Prostate gland (tissue), 2 donors: ENCODE measurements at regions not wholly inside any gene's neighbourhood (a gene's known extent, or its start where the extent isn't known, plus 50 kb on each side); places are given as distances from the start of the nearest gene placed in this dataset.

Source experiments
- DNase-seq: peaks from one replicate; pipeline ENCODE4 v3.0.0-alpha.2; 2019; ENCODE audit warnings: low spot score
- H3K27ac ChIP-seq, 2 donors: fragments of 200-600 bp; sonication (generic); 2 replicates each; pipeline ENCODE4 v1.5.1; 2017 to 2019
- H3K27me3 ChIP-seq: fragments of 200-600 bp; sonication (generic); replicated peaks from 2 replicates; pipeline ENCODE4 v1.5.1; 2019; ENCODE audit not compliant: insufficient read depth
- H3K36me3 ChIP-seq, 2 donors: fragments of 200-600 bp; sonication (generic); 1 replicate in 1 of 2; 2 replicates in 1 of 2; pipeline versions ENCODE4 v1.5.1 to v1.8.1; 2017 to 2019
- H3K4me1 ChIP-seq: fragments of 200-600 bp; sonication (generic); replicated peaks from 2 replicates; pipeline ENCODE4 v1.5.1; 2019
- H3K4me3 ChIP-seq, 2 donors: fragments of 200-600 bp; sonication (generic); 2 replicates each; pipeline ENCODE4 v1.5.1; 2017 to 2019
- H3K9me3 ChIP-seq: fragments of 200-600 bp; sonication (generic); 2 replicates; pipeline ENCODE4 v1.5.1; 2017
- POLR2A ChIP-seq: fragments of 450-650 bp; IDR thresholded peaks from one replicate; pipeline ENCODE4 v1.6.1; 2016; ENCODE audit warnings: antibody characterized with exemption, mild to moderate bottlenecking
- POLR2AphosphoS5 ChIP-seq: sonication (generic); formaldehyde crosslinking; IDR thresholded peaks from one replicate; pipeline ENCODE4 v1.6.1; 2017; ENCODE audit warnings: antibody characterized with exemption
- WGBS: methylation state at CpG from one replicate; pipeline ENCODE4 v1.1.5; 2018; 5-methylcytosine and 5-hydroxymethylcytosine counted together
- intact Hi-C: fragments of 100-400 bp; cut with DNase I; formaldehyde crosslinking; loops from one replicate; pipeline ENCODE4 v1.14.2; 2022
- TF ChIP-seq, protein P1 (sequence below), 4 experiments: fragments of 200-600 bp in 2 of 4; fragments of 450-650 bp in 2 of 4; sonication (generic) in 2 of 4; IDR thresholded peaks; 1 replicate in 3 of 4; 2 replicates in 1 of 4; pipeline ENCODE4 v1.5.1; 2016 to 2019; ENCODE audit warnings: antibody characterized with exemption in 4 of 4, mild to moderate bottlenecking in 2 of 4, moderate library complexity in 2 of 4

GRCh38 chr10:57741751-57742150 lies 525.9 kb downstream of the IPMK start:
- Histone ChIP-seq H3K9me3 (no peaks in the 10 kb centered on the region), H3K36me3 (no peaks in the 10 kb centered on the region), H3K27me3 (no peaks in the 10 kb centered on the region), H3K4me1 (no peaks in the 10 kb centered on the region), H3K27ac (no peak overlapping the region), H3K4me3 (no peak overlapping the region)
- no peak for DNase-seq
- WGBS = 93% methylated on average over 3 of the region's 3 CpGs
- no peak for TF ChIP-seq POLR2AphosphoS5
- TF ChIP-seq, protein P1, sequence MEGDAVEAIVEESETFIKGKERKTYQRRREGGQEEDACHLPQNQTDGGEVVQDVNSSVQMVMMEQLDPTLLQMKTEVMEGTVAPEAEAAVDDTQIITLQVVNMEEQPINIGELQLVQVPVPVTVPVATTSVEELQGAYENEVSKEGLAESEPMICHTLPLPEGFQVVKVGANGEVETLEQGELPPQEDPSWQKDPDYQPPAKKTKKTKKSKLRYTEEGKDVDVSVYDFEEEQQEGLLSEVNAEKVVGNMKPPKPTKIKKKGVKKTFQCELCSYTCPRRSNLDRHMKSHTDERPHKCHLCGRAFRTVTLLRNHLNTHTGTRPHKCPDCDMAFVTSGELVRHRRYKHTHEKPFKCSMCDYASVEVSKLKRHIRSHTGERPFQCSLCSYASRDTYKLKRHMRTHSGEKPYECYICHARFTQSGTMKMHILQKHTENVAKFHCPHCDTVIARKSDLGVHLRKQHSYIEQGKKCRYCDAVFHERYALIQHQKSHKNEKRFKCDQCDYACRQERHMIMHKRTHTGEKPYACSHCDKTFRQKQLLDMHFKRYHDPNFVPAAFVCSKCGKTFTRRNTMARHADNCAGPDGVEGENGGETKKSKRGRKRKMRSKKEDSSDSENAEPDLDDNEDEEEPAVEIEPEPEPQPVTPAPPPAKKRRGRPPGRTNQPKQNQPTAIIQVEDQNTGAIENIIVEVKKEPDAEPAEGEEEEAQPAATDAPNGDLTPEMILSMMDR (IDR thresholded peaks at IDR 0.05) = no peak
- no peak for TF ChIP-seq POLR2A
- intact Hi-C loops = no loop called here

DNA sequence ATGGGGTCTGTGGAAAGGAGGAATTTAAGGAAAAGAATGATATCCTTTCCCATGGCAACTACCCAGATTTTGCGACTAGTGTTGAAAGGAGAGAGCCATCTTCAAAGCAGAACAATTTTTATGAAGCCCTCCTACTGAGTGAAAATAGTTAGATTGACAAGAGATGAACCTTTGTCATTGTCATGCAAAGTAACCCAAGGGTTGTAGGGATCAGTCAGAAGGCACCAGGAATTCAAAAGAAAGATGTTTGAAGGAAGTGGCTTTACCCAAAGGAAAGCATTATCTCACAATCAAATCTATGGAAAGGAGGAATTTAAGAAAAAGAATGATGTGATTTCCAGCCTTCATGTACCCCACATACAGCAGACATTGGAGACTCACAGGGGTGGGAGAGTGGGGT lies 544.4 kb downstream of the IPMK start:
- Histone ChIP-seq H3K36me3 (no peaks in the 10 kb centered on the region), H3K4me3 (no peak overlapping the region), H3K27ac (no peak overlapping the region), H3K27me3 (no peaks in the 10 kb centered on the region), H3K9me3 (no peaks in the 10 kb centered on the region), H3K4me1 (no peaks in the 10 kb centered on the region)
- no peak for TF ChIP-seq POLR2A
- TF ChIP-seq POLR2AphosphoS5 = no peak
- TF ChIP-seq, protein P1 (IDR thresholded peaks at IDR 0.05) = no peak
- WGBS = 71% methylated on average over 1 of the region's 1 CpG
- DNase-seq = no peak
- intact Hi-C loops = no loop called here

GRCh38 chr10:57716884-57717283 lies 550.8 kb downstream of the IPMK start:
- WGBS = 66% methylated on average over 2 of the region's 2 CpGs
- H3K27me3 ChIP-seq = no peaks in the 10 kb centered on the region
- intact Hi-C loops = no loop called here

GRCh38 chr10:57715233-57715632 lies 552.5 kb downstream of the IPMK start:
- intact Hi-C loops = no loop called here

More at GRCh38 chr10:57716884-57717283, 550.8 kb downstream of the IPMK start:
- Histone ChIP-seq H3K27ac (no peak overlapping the region), H3K4me3 (no peak overlapping the region), H3K4me1 (no peaks in the 10 kb centered on the region), H3K9me3 (no peaks in the 10 kb centered on the region), H3K36me3 (no peaks in the 10 kb centered on the region)
- TF ChIP-seq POLR2AphosphoS5 (no peak), POLR2A (no peak)
- TF ChIP-seq, protein P1 (IDR thresholded peaks at IDR 0.05) = no peak
- DNase-seq = no peak

GRCh38 chr10:57707300-57707658 lies 560.4 kb downstream of the IPMK start:
- Histone ChIP-seq H3K27ac (no peak overlapping the region), H3K4me3 (no peak overlapping the region), H3K4me1 (no peaks in the 10 kb centered on the region), H3K36me3 (no peaks in the 10 kb centered on the region), H3K27me3 (no peaks in the 10 kb centered on the region), H3K9me3 (no peaks in the 10 kb centered on the region)
- 69% methylated on average over 2 of the region's 2 CpGs for WGBS
- intact Hi-C loops = no loop called here
- DNase-seq = no peak
- TF ChIP-seq POLR2A (no peak), POLR2AphosphoS5 (no peak)
- TF ChIP-seq, protein P1 (IDR thresholded peaks at IDR 0.05) = no peak

More at GRCh38 chr10:57715233-57715632, 552.5 kb downstream of the IPMK start:
- no peak for TF ChIP-seq POLR2AphosphoS5
- no peak for TF ChIP-seq POLR2A
- TF ChIP-seq, protein P1 (IDR thresholded peaks at IDR 0.05) = no peak
- H3K27me3 ChIP-seq = no peaks in the 10 kb centered on the region
- 70% methylated on average over 2 of the region's 2 CpGs for WGBS
- no peaks in the 10 kb centered on the region for H3K36me3 ChIP-seq
- no peak overlapping the region for H3K27ac ChIP-seq
- DNase-seq = no peak
- H3K9me3 ChIP-seq = no peaks in the 10 kb centered on the region
- no peaks in the 10 kb centered on the region for H3K4me1 ChIP-seq
- H3K4me3 ChIP-seq = no peak overlapping the region
